ENCODE measurements at regions not wholly inside any gene's neighbourhood (a gene's known extent, or its start where the extent isn't known, plus 50 kb on each side); places are given as distances from the start of the nearest gene placed in this dataset.

DNA sequence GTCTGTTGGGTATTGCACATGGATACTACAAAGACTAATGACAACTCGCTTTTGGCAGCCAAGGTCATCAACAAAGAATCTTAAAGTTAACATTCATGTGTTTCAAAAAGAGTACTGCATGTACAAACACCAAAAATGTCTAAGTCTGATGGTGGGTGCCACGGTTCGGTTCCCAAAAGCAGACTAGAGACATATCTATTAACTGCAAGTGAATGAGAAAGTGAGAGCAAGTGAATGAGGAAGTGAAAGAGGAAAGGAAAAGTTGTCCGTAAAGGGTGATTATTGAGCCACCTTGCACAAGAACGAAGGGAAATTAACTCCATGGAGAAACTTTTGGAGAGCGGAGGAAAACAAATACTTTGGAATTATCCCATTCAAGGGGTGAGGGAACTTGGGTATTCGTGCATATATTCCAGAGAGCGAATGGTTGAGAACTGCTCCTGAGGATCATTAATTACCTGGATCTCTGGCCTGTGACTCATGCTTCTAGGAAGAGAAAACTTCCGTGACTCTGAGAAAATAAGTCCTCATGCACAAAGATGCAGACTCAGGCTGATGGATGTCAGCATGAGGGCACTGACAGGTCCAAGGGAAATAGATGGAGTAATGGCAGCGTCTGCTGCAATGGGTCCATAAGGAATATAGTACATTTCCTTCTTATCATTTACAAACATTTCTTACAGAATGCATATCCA, 336.5 kb upstream of the TGFBR2 start:
- no peak for DNase-seq

DNA sequence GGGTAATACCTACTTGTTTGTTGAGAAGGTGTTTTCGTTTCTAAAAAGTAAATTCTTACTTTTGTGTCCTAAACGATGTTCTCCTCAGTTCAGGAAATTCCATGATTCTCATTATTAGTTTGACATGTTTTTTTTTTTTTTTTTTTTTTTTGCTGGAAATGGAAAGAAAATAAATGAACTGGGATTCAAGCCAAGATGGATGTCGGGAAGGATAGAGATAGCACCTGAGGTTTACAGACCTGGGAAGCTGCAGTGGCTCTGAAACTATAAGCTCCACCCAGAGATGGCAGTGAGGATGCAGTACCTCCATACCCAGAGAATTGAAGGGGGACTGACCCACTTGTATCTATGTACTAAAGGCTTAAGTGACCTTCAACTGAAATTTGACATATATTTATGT, 334.6 kb upstream of the TGFBR2 start:
- no peak for DNase-seq

DNA sequence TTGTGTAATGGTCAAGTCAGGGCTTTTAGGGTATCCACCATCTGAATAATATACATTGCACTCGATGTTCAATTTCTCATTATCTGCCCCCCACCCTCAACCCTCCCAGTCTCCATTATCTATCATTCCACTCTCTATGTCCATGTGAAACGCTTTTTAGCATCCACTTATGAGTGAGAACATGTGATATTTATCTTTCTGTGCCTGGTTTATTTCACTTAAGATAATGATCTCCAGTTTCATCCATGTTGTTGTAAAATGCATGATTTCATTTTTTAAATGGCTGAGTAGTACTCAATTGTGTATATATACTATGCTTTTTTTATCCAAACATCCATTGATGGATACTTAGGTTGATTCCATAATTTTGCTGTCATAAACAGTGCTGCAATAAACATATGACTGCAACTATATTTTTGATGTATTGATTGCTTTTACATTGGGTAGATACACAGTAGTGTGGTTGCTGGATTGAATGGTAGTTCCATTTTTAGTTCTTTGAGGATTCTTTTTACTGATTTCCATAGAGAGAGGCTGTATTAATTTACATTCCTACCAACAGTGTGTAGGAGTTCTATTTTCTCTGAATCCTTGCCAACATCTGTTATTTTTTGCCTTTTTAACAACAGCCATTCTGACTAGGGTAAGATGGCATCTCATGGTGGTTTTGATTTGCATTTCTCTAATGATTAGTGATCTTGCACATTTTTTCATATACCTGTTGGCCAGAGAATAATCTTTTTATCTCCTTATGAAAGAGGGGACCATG, 332.9 kb upstream of the TGFBR2 start:
- no peak for DNase-seq

DNA sequence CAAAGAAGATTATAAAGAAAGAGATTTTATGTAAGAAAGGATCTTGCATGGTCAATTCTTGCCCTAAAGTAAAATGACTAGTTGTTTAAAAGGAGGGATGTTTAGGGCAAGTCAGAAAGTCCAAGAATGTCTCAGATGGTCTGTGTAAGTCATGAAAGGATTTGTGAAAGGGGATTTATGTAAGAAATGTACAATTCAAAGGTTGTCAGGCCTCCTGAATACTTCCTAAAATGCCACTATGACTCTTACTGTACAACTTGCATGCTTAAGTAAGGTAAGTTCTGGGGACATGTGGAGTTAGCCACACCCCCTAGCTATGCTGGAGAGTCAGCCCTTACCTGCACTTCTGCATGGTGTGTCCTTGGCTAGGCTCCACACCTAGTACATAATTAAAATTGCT, 328.9 kb upstream of the TGFBR2 start:
- DNase-seq = no peak

DNA sequence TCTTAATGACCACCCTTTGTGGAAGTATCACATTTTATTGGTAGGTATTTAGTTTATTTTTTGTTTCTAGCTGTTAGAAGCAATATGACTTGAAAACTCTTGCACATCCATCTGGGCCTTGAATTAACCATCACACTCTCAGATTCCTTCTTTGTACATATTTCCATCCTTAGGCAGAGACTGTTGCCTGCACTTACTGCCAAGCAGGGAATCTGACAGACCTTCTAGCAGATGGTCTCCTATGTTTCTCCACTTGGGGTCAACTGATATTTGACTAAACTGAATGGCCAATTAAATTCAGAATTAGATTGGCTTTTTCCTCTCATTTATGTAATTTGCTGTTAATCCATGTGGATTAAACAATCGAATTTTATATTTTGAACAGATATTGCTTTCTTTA, 324.9 kb upstream of the TGFBR2 start:
- DNase-seq = no peak

DNA sequence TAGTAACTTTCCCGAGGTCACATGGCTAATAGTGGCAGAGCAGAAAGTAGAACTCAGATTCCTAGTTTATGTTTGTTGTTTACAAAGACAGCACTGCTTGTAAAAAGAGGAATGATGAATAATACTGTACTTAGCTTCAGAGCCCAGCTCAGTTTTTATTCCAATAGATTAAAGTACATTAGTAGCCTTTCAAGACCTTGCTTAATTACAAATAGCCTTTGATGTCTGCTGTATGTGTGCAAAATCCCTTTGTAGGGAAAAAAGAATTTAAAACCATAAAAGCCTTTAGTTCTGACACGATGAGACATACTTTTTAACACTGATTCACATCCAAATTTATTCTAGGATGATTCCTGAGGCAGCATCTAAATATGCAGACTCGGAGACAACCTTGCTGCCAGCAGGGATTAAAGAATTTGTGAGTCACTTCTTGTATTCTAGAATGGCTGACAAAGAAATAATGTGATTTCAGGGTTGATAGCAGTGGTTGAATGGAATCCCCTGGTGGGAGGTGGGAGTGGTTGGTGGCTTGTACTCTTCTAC, 324.2 kb upstream of the TGFBR2 start:
- no peak for DNase-seq

DNA sequence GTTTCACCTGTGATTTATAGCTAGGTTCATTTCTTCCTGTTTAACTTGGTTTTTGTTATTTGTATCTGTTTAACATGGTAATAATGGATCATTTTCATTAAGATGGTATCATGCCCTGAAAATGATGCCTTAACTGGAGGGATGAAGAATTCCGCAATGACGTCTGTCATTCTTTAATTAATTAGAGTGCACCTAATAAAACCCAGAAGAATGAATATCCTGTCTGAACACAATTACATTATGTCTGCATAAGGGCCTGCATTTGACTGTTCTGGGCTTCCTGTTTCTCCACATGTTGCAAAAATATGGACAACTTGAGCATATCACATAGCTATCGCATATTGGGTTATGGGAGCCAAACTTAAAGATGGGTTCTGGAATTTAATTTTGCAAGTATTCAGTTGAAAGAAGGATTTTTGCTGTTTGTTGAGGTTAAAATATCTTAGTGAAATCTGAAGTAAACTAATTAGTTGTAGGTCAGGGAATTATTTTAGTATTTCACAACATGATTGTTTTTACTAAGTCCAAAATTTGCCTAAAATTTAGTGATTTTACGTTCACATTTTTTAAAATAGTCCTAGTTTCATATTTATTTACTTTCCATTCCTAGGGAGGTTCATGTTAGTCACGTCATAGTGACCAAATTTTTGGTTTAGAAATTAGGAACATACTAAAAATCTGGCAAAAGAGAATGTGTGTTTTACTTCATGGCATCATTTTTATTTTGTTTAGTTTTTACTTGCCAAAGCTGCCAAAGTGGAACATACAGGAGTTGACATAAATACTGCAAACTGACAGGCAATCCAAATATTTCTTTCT, 321.0 kb upstream of the TGFBR2 start:
- DNase-seq = no peak

DNA sequence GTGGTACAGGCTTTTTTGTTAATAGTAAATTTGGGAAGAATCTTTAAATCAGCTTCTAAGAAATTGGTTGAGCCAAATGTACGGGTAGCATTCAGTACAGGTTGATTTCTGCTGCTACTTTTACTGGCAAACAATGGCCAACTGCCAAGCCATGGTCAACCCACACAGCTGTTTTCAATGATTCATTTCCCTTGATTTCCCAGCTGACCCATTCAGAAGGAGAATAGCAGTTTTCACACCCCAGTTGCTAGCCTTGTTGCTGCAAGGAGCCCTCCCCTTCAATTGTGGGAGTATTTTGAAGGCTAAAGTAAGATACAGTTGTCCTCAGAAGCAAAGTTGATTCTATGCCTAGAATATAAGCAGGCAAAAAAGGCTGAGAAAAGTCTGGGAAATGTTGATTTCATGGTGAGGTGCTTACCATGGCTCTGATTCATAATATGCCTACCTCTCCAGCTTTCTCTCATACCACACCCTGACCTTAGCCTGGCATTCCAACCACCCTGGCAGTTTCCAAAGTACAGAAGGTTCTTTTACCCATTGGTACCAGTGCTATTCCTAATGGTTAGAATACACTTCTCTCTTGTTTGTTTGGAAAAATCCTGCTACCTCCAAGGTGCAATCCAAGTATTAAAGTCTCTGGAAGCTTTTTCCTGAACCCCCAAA, 320.3 kb upstream of the TGFBR2 start:
- peak; percentile 33 to 81 for DNase-seq

DNA sequence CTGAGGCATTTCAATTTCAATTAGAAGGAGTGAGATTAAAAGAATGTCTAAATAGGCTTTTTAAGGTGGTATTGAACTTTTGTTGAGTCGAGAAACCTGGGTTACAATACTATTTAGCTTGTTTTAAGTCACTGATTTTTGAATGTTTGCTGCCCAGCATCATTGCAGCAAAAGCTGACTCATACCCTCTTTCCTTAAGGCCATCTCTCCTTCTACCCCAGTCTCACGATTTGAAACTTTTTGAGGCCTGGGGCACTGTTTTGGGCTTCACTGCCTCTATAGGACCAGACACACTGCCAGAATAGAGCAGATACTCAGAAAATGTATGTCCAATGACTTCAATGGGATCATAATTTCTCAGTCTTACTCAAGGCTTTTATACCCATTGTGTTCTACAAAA, 319.6 kb upstream of the TGFBR2 start:
- DNase-seq = no peak

DNA sequence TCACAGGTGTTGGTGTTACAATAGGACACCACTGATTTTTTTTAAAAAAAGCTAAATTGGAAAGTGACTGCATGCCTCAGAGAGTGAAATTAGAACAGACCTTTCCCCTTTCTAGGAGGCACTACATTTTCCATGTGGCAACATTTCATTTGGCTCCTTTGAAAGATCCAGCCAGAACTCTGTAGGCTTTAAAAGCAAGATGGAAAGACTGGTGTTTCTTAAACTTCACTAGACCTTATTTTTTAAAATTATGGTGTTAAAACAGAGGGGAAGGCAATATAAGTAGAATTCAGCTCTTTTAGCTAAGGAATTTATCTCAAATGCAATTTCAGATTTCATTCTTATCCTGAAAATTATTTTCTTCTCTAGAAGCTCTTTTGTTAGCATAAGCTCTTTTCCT, 317.6 kb upstream of the TGFBR2 start:
- no peak for DNase-seq

DNA sequence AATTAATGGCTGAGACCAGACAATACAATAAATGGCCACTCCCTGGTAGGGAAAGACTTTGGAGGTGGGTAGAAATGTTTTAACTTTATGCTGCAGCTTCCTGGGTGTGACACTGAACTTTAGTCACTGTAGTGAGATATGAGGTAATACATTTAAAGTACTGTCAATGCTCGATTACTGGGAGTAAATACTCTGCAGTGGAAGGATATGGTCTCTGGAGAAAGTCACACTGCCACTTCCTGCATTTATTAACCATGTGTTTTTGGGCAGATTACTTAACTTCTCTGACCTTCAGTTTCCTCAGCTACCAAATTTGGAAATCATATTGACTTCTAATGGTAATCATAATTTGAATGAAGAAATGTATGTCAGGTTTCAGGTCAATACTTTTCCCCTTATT, 317.1 kb upstream of the TGFBR2 start:
- no peak for DNase-seq

DNA sequence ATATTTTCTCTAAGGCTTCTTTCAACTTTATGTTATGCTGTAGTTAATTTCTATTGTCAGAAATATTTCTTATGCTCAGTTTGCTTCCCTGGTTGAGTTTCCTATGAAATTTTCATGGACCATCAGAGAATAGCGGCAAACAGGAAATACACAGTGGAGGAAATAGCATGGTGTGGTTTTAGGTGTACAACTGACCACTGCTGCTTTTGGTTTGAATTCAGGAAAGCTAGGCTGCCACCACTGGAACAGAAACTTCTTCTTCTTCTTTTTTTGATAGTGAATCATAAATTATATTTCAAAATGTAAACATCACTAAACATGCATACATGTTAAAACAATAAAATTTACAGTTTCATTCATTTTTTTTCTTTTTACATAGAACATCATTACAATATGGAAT, 316.6 kb upstream of the TGFBR2 start:
- DNase-seq = no peak

DNA sequence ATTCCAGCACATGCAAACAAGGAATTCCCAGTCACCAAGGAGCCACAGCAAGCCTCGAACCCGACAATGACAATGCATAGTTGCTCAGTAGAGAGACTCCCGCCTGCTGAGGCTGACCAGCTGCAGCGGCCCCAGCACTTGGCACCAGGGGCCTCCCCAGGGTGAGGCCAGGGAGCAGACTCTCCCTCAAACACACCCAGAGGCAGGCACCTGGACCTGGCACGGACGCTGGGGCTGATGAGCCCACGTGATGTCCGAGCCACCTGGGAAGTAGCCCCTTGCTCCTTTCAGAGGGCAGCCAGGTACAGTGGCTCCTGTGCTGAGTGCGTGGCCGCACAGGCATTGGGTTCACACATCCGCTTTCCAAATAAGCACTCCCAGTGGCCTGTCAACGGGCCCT, 315.9 kb upstream of the TGFBR2 start:
- DNase-seq = no peak

DNA sequence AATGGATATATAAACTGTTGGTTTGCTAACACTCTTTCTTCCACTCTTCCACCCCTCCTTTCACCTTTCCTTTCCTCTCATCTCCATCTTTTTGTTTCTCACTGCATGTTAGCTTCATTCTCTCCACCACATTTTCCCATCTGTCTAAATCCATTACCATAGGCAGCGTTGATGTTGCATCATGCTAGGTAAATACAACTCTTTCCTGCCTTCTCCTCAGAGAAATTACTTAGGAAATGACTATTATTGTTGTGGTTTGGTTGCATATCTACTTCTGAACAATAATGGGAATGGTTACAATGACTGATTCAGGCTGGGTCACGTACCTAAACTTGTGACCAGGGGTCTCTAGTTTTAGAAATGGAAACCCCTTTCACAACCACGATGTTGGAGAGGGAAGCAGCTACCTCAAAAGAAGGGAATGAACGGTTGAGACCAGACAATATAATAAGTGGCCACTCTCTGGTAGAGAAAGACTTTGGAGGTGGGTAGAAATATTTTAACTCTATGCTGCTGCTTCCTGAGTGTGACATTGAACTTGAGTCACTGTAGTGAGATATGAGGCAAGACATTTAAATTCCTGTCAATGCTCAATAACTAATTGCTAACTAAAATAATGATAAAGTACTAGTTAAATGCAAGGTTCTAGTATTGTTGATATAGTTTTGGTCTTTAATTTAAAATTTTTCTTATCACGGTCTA, 314.1 kb upstream of the TGFBR2 start:
- no peak for DNase-seq

DNA sequence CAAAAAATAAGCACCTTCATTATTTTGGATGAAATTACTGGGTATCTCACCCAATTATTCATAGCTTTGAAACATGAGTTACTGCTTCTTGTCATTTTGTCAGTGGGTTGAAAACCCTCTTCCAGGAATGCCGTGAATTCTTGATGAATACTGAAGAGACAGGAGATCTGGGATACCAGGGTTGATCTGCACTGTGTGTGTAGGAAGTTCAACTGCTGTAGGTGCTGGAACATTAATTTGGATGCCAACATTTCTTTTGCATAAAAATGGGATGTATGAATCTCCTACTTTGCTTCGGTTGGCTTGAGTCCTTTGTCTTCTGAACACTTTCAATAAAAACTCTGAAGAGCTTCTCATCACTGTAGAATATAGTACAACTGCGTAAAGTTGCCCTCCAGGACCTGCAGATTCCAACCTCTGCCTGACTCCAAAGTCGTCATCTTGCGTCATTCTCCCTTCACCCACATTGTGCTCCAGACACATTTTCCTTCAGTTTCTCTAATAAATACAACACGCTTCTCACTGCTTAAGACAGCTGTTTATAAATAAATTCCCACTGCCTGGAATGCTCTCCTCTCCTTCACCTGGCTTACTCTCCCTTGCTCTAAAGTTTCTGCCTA, 312.7 kb upstream of the TGFBR2 start:
- DNase-seq = no peak

DNA sequence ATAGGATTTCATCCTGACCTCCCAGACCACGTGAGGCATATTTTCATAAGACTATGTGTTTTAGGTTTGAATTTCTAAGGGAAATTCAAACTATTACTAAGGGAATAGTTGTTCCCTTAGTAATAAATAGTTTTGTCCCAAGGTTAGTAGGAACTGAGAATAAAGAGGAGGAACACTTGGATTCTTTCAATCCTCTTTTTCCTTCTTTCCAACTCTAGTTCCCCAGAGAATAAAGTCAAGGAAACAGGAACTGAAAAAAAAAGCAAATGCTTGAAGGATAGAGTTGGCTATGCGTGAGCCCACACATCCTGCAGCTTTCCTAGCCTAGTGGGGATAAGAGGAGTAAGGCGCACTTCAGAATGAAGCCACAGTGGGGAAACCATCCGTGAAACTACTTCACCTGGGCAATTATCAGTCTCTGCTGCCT, 312.1 kb upstream of the TGFBR2 start:
- no peak for DNase-seq

DNA sequence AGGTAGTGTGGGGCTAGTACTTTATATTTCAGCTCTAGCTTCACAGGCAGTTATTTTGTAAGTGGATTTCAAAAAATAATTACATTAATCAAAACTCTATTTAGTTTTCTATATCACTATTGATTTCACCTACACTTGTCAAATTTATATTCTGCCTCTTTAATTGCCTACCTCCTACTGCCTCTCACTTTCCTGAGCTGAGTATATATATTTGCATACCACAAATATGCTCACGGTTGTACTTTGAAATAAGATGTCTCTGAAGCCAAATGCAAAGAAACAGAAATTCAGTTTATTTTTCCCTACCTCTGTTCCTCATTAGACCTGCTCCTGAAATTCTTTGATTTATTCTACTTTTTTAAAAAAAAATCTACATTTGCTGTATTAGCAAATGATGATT, 309.3 kb upstream of the TGFBR2 start:
- no peak for DNase-seq

DNA sequence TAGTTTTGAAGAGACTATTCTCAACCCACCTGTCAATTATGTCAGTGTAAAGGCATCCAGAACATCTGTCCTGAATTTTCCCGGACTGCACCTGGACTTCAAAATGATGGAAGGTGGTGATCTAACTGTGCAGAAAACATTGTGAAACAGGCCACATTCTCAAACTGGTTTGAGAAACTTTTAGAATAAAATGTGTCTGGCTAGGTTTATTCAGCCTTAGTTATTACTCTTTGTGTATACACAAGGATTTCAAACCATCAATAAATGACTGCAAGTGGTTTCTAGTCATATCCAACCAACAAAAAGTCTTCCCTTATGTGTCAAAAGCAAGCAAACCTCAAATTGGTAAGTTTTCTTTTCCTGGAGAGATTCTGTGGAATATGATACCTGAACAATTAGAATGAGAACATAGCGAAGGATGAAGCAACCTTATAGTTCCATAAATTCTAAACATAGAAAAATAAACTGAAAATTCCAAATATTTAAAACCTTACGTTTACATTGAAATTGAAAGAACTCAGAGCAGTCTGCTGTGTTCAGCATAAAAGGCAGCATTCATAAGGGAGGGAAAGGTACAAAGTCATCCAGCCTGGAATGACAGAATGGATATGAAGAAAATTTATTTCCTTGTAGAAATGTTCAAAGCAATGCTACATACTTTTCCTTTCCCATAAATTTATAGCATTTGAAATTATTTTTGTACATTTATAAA, 306.6 kb upstream of the TGFBR2 start:
- DNase-seq = no peak

DNA sequence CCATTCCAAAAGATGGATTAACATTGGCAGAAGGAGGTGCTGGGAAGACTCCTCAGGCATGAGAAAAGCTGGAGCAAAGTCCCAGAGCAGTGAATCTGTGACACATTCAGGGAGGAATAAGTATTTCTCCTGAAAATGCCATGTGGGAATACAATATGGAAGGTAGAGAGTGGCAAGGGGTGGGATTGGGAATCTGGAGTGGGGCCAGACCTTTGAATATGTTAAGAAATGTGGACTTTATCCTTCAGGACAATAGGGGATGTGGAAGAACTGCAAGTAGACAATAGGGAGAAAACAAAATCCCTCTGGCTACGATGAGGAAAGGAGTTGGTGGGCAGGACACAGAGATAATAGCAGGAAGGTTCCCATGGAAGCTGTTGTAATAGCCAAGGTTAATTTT, 305.6 kb upstream of the TGFBR2 start:
- DNase-seq = no peak

DNA sequence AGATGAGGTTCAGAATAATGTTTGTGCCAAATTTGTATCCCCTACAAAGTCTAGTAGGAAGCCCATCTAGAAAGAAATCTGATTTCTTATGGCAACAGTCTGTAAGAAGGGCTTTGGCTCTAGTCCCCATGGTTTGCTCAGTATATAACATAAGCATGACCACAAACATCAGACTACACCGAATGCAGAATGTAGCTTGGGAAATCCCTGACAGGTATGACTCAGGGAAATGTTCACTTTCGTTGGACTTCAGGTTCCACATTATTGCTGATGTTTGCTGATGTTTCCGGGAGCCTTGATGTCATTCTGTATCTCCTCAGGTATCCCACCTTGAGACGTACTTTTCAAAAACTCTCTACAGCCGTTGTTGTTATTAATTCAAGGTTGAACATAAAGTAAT, 304.4 kb upstream of the TGFBR2 start:
- no peak for DNase-seq

DNA sequence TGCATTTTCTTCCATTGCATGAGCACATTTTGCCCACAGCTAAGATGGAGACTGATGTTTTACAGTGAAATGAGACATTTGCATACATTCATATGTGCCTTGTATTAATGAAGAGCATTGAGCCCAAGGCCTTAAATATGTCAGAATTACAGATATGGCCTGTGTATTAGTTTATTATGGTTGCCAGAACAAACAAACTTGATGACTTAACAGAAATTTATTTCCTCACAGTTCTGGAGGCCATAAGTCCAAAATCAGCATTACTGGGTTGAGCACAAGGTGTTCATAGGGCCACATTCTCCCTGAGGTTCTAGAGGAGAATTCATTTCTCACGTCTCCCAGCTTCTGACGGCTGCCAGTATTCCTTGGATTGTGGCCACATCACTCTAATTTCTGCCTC, 302.6 kb upstream of the TGFBR2 start:
- no peak for DNase-seq

Data from NCI-H2081 (cell line).